ENCODE measurements at regions not wholly inside any gene's neighbourhood (a gene's known extent, or its start where the extent isn't known, plus 50 kb on each side); places are given as distances from the start of the nearest gene placed in this dataset.
"Not testable (repeated sequence)": the region's sequence is repeated elsewhere in the genome, so short reads cannot be mapped to it uniquely, and the experiment has no call there.

DNA sequence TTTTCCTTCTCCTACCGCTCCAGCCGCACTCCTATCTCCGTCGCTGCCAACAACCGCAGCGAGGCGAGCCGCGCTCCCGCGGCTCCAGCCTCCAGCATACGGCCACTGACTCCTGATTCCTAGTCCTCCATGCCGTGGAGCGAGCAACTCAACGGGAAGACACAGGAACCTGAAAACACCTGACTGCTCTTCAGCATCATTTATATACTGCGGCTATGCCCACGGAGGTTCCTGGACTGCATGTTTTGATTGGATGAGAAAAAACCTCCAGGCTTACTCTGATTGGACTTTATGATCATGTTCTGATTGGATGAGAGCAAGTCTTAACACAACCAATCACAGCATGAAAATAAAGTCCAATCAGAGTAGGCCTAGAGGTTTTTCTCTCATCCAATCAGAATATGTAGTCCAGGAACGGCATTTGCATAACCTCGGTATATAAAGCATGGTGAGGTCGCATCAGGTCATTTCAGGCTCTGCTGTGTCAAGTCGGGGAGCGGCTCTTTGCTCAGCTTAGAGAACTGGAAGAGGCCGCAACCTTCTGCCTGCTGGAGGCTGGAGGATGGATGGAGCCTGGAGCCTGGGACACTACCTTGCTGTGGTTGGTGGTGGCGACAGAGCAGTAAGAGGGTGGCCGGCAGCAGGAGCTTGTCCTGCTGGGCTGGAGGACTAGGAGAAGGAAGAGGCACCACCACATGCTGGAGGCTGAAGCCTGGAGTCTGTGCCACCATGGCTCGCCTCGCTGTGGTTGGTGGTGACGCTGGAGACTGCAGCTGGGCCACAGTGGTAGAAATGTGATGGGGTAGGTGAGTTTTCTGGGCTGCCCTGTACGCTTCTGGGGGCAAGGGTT, 204.6 kb upstream of the WSB1 start:
- TF ChIP-seq, protein P1, sequence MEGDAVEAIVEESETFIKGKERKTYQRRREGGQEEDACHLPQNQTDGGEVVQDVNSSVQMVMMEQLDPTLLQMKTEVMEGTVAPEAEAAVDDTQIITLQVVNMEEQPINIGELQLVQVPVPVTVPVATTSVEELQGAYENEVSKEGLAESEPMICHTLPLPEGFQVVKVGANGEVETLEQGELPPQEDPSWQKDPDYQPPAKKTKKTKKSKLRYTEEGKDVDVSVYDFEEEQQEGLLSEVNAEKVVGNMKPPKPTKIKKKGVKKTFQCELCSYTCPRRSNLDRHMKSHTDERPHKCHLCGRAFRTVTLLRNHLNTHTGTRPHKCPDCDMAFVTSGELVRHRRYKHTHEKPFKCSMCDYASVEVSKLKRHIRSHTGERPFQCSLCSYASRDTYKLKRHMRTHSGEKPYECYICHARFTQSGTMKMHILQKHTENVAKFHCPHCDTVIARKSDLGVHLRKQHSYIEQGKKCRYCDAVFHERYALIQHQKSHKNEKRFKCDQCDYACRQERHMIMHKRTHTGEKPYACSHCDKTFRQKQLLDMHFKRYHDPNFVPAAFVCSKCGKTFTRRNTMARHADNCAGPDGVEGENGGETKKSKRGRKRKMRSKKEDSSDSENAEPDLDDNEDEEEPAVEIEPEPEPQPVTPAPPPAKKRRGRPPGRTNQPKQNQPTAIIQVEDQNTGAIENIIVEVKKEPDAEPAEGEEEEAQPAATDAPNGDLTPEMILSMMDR (IDR thresholded peaks at IDR 0.05): not testable (repeated sequence)
- TF ChIP-seq POLR2A (IDR thresholded peaks at IDR 0.05): not testable (repeated sequence)

Data from Peyer's patch (tissue), 4 donors.